ENCODE measurements at regions not wholly inside any gene's neighbourhood (a gene's known extent, or its start where the extent isn't known, plus 50 kb on each side); places are given as distances from the start of the nearest gene placed in this dataset.
"Not testable (repeated sequence)": the region's sequence is repeated elsewhere in the genome, so short reads cannot be mapped to it uniquely, and the experiment has no call there.

GRCh38 chr4:26053761-26054160 lies 139.7 kb downstream of the SMIM20 start:
- Histone ChIP-seq H3K36me3 (ENCODE audit: insufficient read depth, low read length) (no peaks in the 10 kb centered on the region), H3K79me2 (ENCODE audit: insufficient read depth, low read length) (no peaks in the 10 kb centered on the region), H3K9ac (ENCODE audit: low read length) (no peak overlapping the region), H4K20me1 (ENCODE audit: insufficient read depth, low read length) (no peaks in the 10 kb centered on the region), H3K9me3 (ENCODE audit: low read length) (no peaks in the 10 kb centered on the region), H3K4me3 (ENCODE audit: low read depth, low read length, poor library complexity, severe bottlenecking) (no peak overlapping the region), H3K27ac (ENCODE audit: low read depth, low read length, poor library complexity, severe bottlenecking) (no peak overlapping the region), H3F3A (ENCODE audit: insufficient read depth, low read length) (no peaks in the 10 kb centered on the region), H3K4me1 (ENCODE audit: insufficient read depth, low read length, severe bottlenecking) (no peaks in the 10 kb centered on the region), H3K9me2 (ENCODE audit: low read depth, low read length) (no peaks in the 10 kb centered on the region), H2AFZ (ENCODE audit: low read length) (no peak overlapping the region), H3K4me2 (ENCODE audit: low read length) (no peak overlapping the region), H3K27me3 (ENCODE audit: insufficient read depth, low read length) (no peaks in the 10 kb centered on the region)
- TF ChIP-seq EZH2 (IDR thresholded peaks at IDR 0.05; ENCODE audit: borderline replicate concordance, low read length): no peak
- no peak for TF ChIP-seq CTCF (IDR thresholded peaks at IDR 0.05; ENCODE audit: low read length)

GRCh38 chr4:26055855-26056254 lies 141.8 kb downstream of the SMIM20 start:
- Histone ChIP-seq H3K4me1 (ENCODE audit: insufficient read depth, low read length, severe bottlenecking) (no peaks in the 10 kb centered on the region), H3K27me3 (ENCODE audit: insufficient read depth, low read length) (no peaks in the 10 kb centered on the region), H3K79me2 (ENCODE audit: insufficient read depth, low read length) (no peaks in the 10 kb centered on the region), H3K9ac (ENCODE audit: low read length) (no peak overlapping the region), H3K9me2 (ENCODE audit: low read depth, low read length) (no peaks in the 10 kb centered on the region), H3K4me3 (ENCODE audit: low read depth, low read length, poor library complexity, severe bottlenecking) (no peak overlapping the region), H3K27ac (ENCODE audit: low read depth, low read length, poor library complexity, severe bottlenecking) (no peak overlapping the region), H4K20me1 (ENCODE audit: insufficient read depth, low read length) (no peaks in the 10 kb centered on the region), H2AFZ (ENCODE audit: low read length) (no peak overlapping the region), H3K4me2 (ENCODE audit: low read length) (no peak overlapping the region), H3K36me3 (ENCODE audit: insufficient read depth, low read length) (no peaks in the 10 kb centered on the region), H3K9me3 (ENCODE audit: low read length) (no peaks in the 10 kb centered on the region), H3F3A (ENCODE audit: insufficient read depth, low read length) (no peaks in the 10 kb centered on the region)
- TF ChIP-seq CTCF (IDR thresholded peaks at IDR 0.05; ENCODE audit: low read length): no peak
- no peak for TF ChIP-seq EZH2 (IDR thresholded peaks at IDR 0.05; ENCODE audit: borderline replicate concordance, low read length)

- Histone ChIP-seq H3K4me3 (ENCODE audit: low read depth, low read length, poor library complexity, severe bottlenecking) (no peak overlapping the region), H3K4me1 (ENCODE audit: insufficient read depth, low read length, severe bottlenecking) (no peaks in the 10 kb centered on the region), H3K27ac (ENCODE audit: low read depth, low read length, poor library complexity, severe bottlenecking) (no peak overlapping the region), H3F3A (ENCODE audit: insufficient read depth, low read length) (no peaks in the 10 kb centered on the region), H3K79me2 (ENCODE audit: insufficient read depth, low read length) (no peaks in the 10 kb centered on the region), H3K27me3 (ENCODE audit: insufficient read depth, low read length) (no peaks in the 10 kb centered on the region), H3K9me2 (ENCODE audit: low read depth, low read length) (no peaks in the 10 kb centered on the region), H3K36me3 (ENCODE audit: insufficient read depth, low read length) (no peaks in the 10 kb centered on the region), H2AFZ (ENCODE audit: low read length) (no peak overlapping the region), H3K9me3 (ENCODE audit: low read length) (no peaks in the 10 kb centered on the region), H3K4me2 (ENCODE audit: low read length) (no peak overlapping the region), H3K9ac (ENCODE audit: low read length) (no peak overlapping the region), H4K20me1 (ENCODE audit: insufficient read depth, low read length) (no peaks in the 10 kb centered on the region)
- TF ChIP-seq EZH2 (IDR thresholded peaks at IDR 0.05; ENCODE audit: borderline replicate concordance, low read length): no peak
- no peak for TF ChIP-seq CTCF (IDR thresholded peaks at IDR 0.05; ENCODE audit: low read length)
These were observed 142.4 kb downstream of the SMIM20 start for GRCh38 chr4:26056406-26056805.

- H3K9me2 ChIP-seq (ENCODE audit: low read depth, low read length); H3F3A ChIP-seq (ENCODE audit: insufficient read depth, low read length); H3K4me2 ChIP-seq (ENCODE audit: low read length); H3K9me3 ChIP-seq (ENCODE audit: low read length); H3K27me3 ChIP-seq (ENCODE audit: insufficient read depth, low read length); H2AFZ ChIP-seq (ENCODE audit: low read length); H3K36me3 ChIP-seq (ENCODE audit: insufficient read depth, low read length); H3K79me2 ChIP-seq (ENCODE audit: insufficient read depth, low read length); H3K4me1 ChIP-seq (ENCODE audit: insufficient read depth, low read length, severe bottlenecking); H3K27ac ChIP-seq (ENCODE audit: low read depth, low read length, poor library complexity, severe bottlenecking); H4K20me1 ChIP-seq (ENCODE audit: insufficient read depth, low read length); H3K4me3 ChIP-seq (ENCODE audit: low read depth, low read length, poor library complexity, severe bottlenecking); H3K9ac ChIP-seq (ENCODE audit: low read length): not testable (repeated sequence)
These were observed 143.8 kb downstream of the SMIM20 start for GRCh38 chr4:26057839-26058238.

Measured in OCI-LY1 (cell line).